H9 (cell line): ENCODE measurements at regions not wholly inside any gene's neighbourhood (a gene's known extent, or its start where the extent isn't known, plus 50 kb on each side); places are given as distances from the start of the nearest gene placed in this dataset.

Experiments used
- DNase-seq: peaks from one replicate; pipeline ENCODE4 v3.0.0-alpha.2; 2017
- H2AFZ ChIP-seq: one replicate; pipeline ENCODE4 v1.6.1; 2013; ENCODE audit warnings: mild to moderate bottlenecking, low read length, control low read depth, moderate library complexity
- H2AK5ac ChIP-seq: 2 replicates; pipeline ENCODE4 v1.6.1; 2013; ENCODE audit warnings: low read length, control low read depth, mixed read lengths; ENCODE audit not compliant: insufficient read length
- H2BK120ac ChIP-seq: one replicate; pipeline ENCODE4 v1.6.1; 2013; ENCODE audit warnings: low read depth, mild to moderate bottlenecking, low read length, control low read depth, inconsistent platforms; ENCODE audit not compliant: poor library complexity, severe bottlenecking
- H2BK12ac ChIP-seq: 2 replicates; pipeline ENCODE4 v1.6.1; 2013; ENCODE audit warnings: low read length, control low read depth, mixed read lengths, low read depth; ENCODE audit not compliant: insufficient read length
- H2BK15ac ChIP-seq: 2 replicates; pipeline ENCODE4 v1.6.1; 2013; ENCODE audit warnings: low read depth, low read length, control low read depth
- H2BK20ac ChIP-seq: one replicate; pipeline ENCODE4 v1.6.1; 2013; ENCODE audit warnings: low read depth, mild to moderate bottlenecking, low read length, control low read depth, inconsistent platforms; ENCODE audit not compliant: poor library complexity, severe bottlenecking
- H2BK5ac ChIP-seq: 2 replicates; pipeline ENCODE4 v1.6.1; 2013; ENCODE audit warnings: low read length, control low read depth, mixed read lengths; ENCODE audit not compliant: insufficient read length
- H3K14ac ChIP-seq: 2 replicates; pipeline ENCODE4 v1.6.1; 2013; ENCODE audit warnings: low read length, control low read depth; ENCODE audit not compliant: insufficient read depth
- H3K18ac ChIP-seq: 2 replicates; pipeline ENCODE4 v1.6.1; 2013; ENCODE audit warnings: low read depth, mild to moderate bottlenecking, mixed read lengths, low read length, control low read depth; ENCODE audit not compliant: insufficient read length
- H3K23ac ChIP-seq: 2 replicates; pipeline ENCODE4 v1.6.1; 2013; ENCODE audit warnings: low read length, control low read depth, mixed read lengths, low read depth; ENCODE audit not compliant: insufficient read length
- H3K23me2 ChIP-seq: 2 replicates; pipeline ENCODE4 v1.6.1; 2013; ENCODE audit warnings: low read depth, mild to moderate bottlenecking, mixed read lengths, low read length, control low read depth; ENCODE audit not compliant: insufficient read length, poor library complexity, severe bottlenecking
- H3K27ac ChIP-seq: 2 replicates; pipeline ENCODE4 v1.5.1; 2013; ENCODE audit warnings: low read length, control low read depth, mixed read lengths, low read depth; ENCODE audit not compliant: insufficient read length
- H3K27me3 ChIP-seq: 2 replicates; pipeline ENCODE4 v1.6.1; 2013; ENCODE audit warnings: low read length, control low read depth, inconsistent platforms; ENCODE audit not compliant: insufficient read depth
- H3K4ac ChIP-seq: 2 replicates; pipeline ENCODE4 v1.6.1; 2013; ENCODE audit warnings: low read depth, mild to moderate bottlenecking, control low read depth, inconsistent platforms, low read length, moderate library complexity
- H3K4me1 ChIP-seq: 2 replicates; pipeline ENCODE4 v1.6.1; 2013; ENCODE audit warnings: low read length, control low read depth, inconsistent platforms; ENCODE audit not compliant: insufficient read depth
- H3K4me2 ChIP-seq: 2 replicates; pipeline ENCODE4 v1.6.1; 2013; ENCODE audit warnings: low read length, control low read depth, mixed read lengths; ENCODE audit not compliant: insufficient read length, insufficient read depth
- H3K56ac ChIP-seq: 2 replicates; pipeline ENCODE4 v1.6.1; 2013; ENCODE audit warnings: low read depth, mild to moderate bottlenecking, mixed read lengths, low read length, control low read depth; ENCODE audit not compliant: insufficient read length
- H3K79me1 ChIP-seq: 2 replicates; pipeline ENCODE4 v1.6.1; 2013; ENCODE audit warnings: low read depth, mild to moderate bottlenecking, moderate library complexity, low read length, control low read depth, inconsistent platforms; ENCODE audit not compliant: insufficient read depth, poor library complexity, severe bottlenecking
- H3K79me2 ChIP-seq: 2 replicates; pipeline ENCODE4 v1.6.1; 2013; ENCODE audit warnings: low read length, control low read depth, inconsistent platforms; ENCODE audit not compliant: insufficient read depth
- H3K9ac ChIP-seq: 2 replicates; pipeline ENCODE4 v1.6.1; 2013; ENCODE audit warnings: low read length, control low read depth, mixed read lengths; ENCODE audit not compliant: insufficient read length; ENCODE audit errors: extremely low read depth
- H3K9me3 ChIP-seq: one replicate; pipeline ENCODE4 v1.6.1; 2013; ENCODE audit warnings: low read depth, low read length, inconsistent platforms; ENCODE audit not compliant: control insufficient read depth
- H3T11ph ChIP-seq: one replicate; pipeline ENCODE4 v1.6.1; 2013; ENCODE audit warnings: mild to moderate bottlenecking, low read length, control low read depth, inconsistent platforms
- H4K20me1 ChIP-seq: one replicate; pipeline ENCODE4 v1.6.1; 2013; ENCODE audit not compliant: control insufficient read depth, insufficient read length, insufficient read depth
- H4K5ac ChIP-seq: 2 replicates; pipeline ENCODE4 v1.6.1; 2013; ENCODE audit warnings: low read depth, mild to moderate bottlenecking, mixed read lengths, low read length, control low read depth; ENCODE audit not compliant: insufficient read length
- H4K8ac ChIP-seq: replicated peaks from 2 replicates; pipeline ENCODE4 v1.6.1; 2013; ENCODE audit warnings: low read length, control low read depth, mixed read lengths, low read depth; ENCODE audit not compliant: insufficient read length
- H4K91ac ChIP-seq: 2 replicates; pipeline ENCODE4 v1.6.1; 2013; ENCODE audit warnings: low read depth, mild to moderate bottlenecking, moderate library complexity, mixed read lengths, low read length, control low read depth; ENCODE audit not compliant: insufficient read length
- H3K27ac Mint-ChIP-seq, 3 experiments: 2 replicates in 2 of 3; 3 replicates in 1 of 3; pipeline ENCODE4 v1.8.0; 2020 to 2021; ENCODE audit warnings: mixed read lengths in 3 of 3, mild to moderate bottlenecking in 1 of 3, moderate library complexity in 1 of 3
- H3K27me3 Mint-ChIP-seq: 2 replicates; pipeline ENCODE4 v1.8.0; 2021; ENCODE audit warnings: low read depth, mild to moderate bottlenecking, moderate library complexity, mixed read lengths
- H3K36me3 Mint-ChIP-seq, 3 experiments: 2 replicates in 2 of 3; 3 replicates in 1 of 3; pipeline ENCODE4 v1.8.0; 2020 to 2021; ENCODE audit warnings: low read depth in 3 of 3, mixed read lengths in 3 of 3; ENCODE audit not compliant: insufficient read depth in 1 of 3
- H3K4me1 Mint-ChIP-seq, 2 experiments: 2 replicates each; pipeline ENCODE4 v1.8.0; 2020; ENCODE audit warnings: mixed read lengths in 2 of 2
- H3K4me3 Mint-ChIP-seq, 2 experiments: 2 replicates in 1 of 2; 3 replicates in 1 of 2; pipeline ENCODE4 v1.8.0; 2020 to 2021; ENCODE audit warnings: mild to moderate bottlenecking in 2 of 2, mixed read lengths in 2 of 2, moderate library complexity in 1 of 2
- H3K9me3 Mint-ChIP-seq, 2 experiments: 2 replicates in 1 of 2; 3 replicates in 1 of 2; pipeline ENCODE4 v1.8.0; 2020; ENCODE audit warnings: mild to moderate bottlenecking in 2 of 2, mixed read lengths in 2 of 2, moderate library complexity in 1 of 2
- CTCF ChIP-seq: fragments of 200-600 bp; sonication (generic); conservative IDR thresholded peaks from 3 replicates; pipeline ENCODE4 v1.8.0; 2021; ENCODE audit warnings: antibody characterized with exemption, mild to moderate bottlenecking
- WGBS: extraction: QIAGEN DNeasy Blood & Tissue Kit; methylation state at CpG from one replicate; pipeline ENCODE4 v1.1.7; 2013; ENCODE audit warnings: missing lambda C conversion rate, low lambda C conversion rate, mixed read lengths; ENCODE audit not compliant: insufficient read length; ENCODE audit errors: extremely low coverage; 5-methylcytosine and 5-hydroxymethylcytosine counted together

GRCh38 chr12:58189030-58189429, 247.7 kb downstream of the ATP23 start:
- no peak overlapping the region for H3K27ac Mint-ChIP-seq
- no peak overlapping the region for H3K18ac ChIP-seq
- no peak overlapping the region for H2AK5ac ChIP-seq
- H3K4me1 Mint-ChIP-seq, result no peaks in the 10 kb centered on the region
- H3K9ac ChIP-seq, result no peak overlapping the region
- no peak overlapping the region for H4K8ac ChIP-seq
- H4K20me1 ChIP-seq, result no peaks in the 10 kb centered on the region
- no peaks in the 10 kb centered on the region for H3K9me3 ChIP-seq
- no peaks in the 10 kb centered on the region; the same call in 1 of the 2 replicates for H3K27me3 Mint-ChIP-seq
- H3K9me3 Mint-ChIP-seq, result peaks cover 7 to 10% of the 10 kb centered on the region in 2 experiments; a peak in 4 of 5 replicates
- no peak overlapping the region for H3K23ac ChIP-seq
- TF ChIP-seq CTCF, result no peak
- H2BK5ac ChIP-seq, result no peak overlapping the region
- DNase-seq, result no peak
- WGBS, result no CpG with 5 or more reads among the region's 1 CpG
- H3K4me1 ChIP-seq, result no peaks in the 10 kb centered on the region
- H3K14ac ChIP-seq, result no peak overlapping the region
- H3K27ac ChIP-seq, result no peak overlapping the region
- no peaks in the 10 kb centered on the region for H3K79me2 ChIP-seq
- peaks cover 0 to 4% (median 2%) of the 10 kb centered on the region in 3 experiments; a peak in 1 of 7 replicates for H3K36me3 Mint-ChIP-seq
- H2AFZ ChIP-seq, result no peak overlapping the region
- H2BK15ac ChIP-seq, result no peak overlapping the region
- H2BK12ac ChIP-seq, result no peak overlapping the region
- no peak overlapping the region for H2BK20ac ChIP-seq
- H3K4me3 Mint-ChIP-seq, result no peak overlapping the region
- no peak overlapping the region for H3K4me2 ChIP-seq
- H3K23me2 ChIP-seq, result no peaks in the 10 kb centered on the region
- H4K5ac ChIP-seq, result no peak overlapping the region
- no peaks in the 10 kb centered on the region for H3K27me3 ChIP-seq
- no peak overlapping the region for H3K4ac ChIP-seq
- no peak overlapping the region for H2BK120ac ChIP-seq
- no peaks in the 10 kb centered on the region for H3K79me1 ChIP-seq
- no peak overlapping the region for H4K91ac ChIP-seq
- no peak overlapping the region for H3K56ac ChIP-seq
- no peak overlapping the region for H3T11ph ChIP-seq
